ENCODE measurements at regions not wholly inside any gene's neighbourhood (a gene's known extent, or its start where the extent isn't known, plus 50 kb on each side); places are given as distances from the start of the nearest gene placed in this dataset.

GRCh38 chrX:43176686-43177085, 398.7 kb upstream of the PPP1R2C start:
- no peak for TF ChIP-seq CTCF (IDR thresholded peaks at IDR 0.05; ENCODE audit: insufficient read depth, missing control alignments)
- no peak for FAIRE-seq
- DNase-seq (ENCODE audit: insufficient read length, low spot score) = no peak

GRCh38 chrX:43188296-43188695, 410.3 kb upstream of the PPP1R2C start:
- no peak for FAIRE-seq
- TF ChIP-seq CTCF (IDR thresholded peaks at IDR 0.05; ENCODE audit: insufficient read depth, missing control alignments) = no peak

GRCh38 chrX:43211570-43211969, 433.6 kb upstream of the PPP1R2C start:
- DNase-seq (ENCODE audit: insufficient read length, low spot score) (no peak), FAIRE-seq (no peak)
- no peak for TF ChIP-seq CTCF (IDR thresholded peaks at IDR 0.05; ENCODE audit: insufficient read depth, missing control alignments)

More at GRCh38 chrX:43188296-43188695, 410.3 kb upstream of the PPP1R2C start:
- no peak for DNase-seq (ENCODE audit: insufficient read length, low spot score)

- DNase-seq (ENCODE audit: insufficient read length, low spot score) (no peak), FAIRE-seq (no peak)
- TF ChIP-seq CTCF (IDR thresholded peaks at IDR 0.05; ENCODE audit: insufficient read depth, missing control alignments) = no peak
Measured at GRCh38 chrX:43218198-43218597, 437.9 kb upstream of the MAOA start.

- no peak for DNase-seq (ENCODE audit: insufficient read length, low spot score)
- TF ChIP-seq CTCF (IDR thresholded peaks at IDR 0.05; ENCODE audit: insufficient read depth, missing control alignments) = no peak
- no peak for FAIRE-seq
Measured at GRCh38 chrX:43224496-43224895, 431.6 kb upstream of the MAOA start.

- TF ChIP-seq CTCF (IDR thresholded peaks at IDR 0.05; ENCODE audit: insufficient read depth, missing control alignments) = no peak
- no peak for FAIRE-seq
- DNase-seq (ENCODE audit: insufficient read length, low spot score) = no peak
Measured at GRCh38 chrX:43225626-43226328, 430.3 kb upstream of the MAOA start.

GRCh38 chrX:43238461-43238945, 417.6 kb upstream of the MAOA start:
- TF ChIP-seq CTCF (IDR thresholded peaks at IDR 0.05; ENCODE audit: insufficient read depth, missing control alignments) = no peak
- DNase-seq (ENCODE audit: insufficient read length, low spot score) (no peak), FAIRE-seq (no peak)

Measured in D721Med (cell line).